ENCODE measurements at regions not wholly inside any gene's neighbourhood (a gene's known extent, or its start where the extent isn't known, plus 50 kb on each side); places are given as distances from the start of the nearest gene placed in this dataset.

DNA sequence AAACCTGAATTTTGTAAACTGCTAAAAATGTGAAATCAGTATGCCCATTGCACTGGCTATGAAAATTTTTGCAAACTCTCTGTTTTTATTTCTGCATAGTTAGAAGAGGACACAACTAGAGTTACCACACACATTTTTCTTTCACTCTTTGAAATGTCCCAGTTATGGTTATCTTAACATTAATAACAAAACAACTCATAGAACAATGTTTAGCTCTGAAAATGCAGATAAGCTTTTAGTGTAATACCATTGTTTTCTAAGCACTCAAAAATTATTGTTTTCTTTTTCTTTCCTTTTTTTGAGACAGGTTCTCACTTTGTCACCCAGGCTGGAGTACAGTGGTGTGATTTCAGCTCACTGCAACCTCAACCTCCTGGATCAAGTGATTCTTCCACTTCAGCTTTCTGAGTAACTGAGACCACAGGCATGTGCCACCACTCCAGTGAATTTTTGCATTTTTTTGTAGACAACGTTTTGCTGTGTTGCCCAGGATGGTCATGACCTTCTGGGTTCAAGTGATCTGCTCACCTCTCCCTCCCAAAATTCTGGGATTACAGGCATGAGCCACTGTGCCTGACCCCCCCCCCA lies 1204.5 kb upstream of the ZEB2 start:
- TF ChIP-seq ATF2 (tag by site-specific recombination; IDR thresholded peaks at IDR 0.05; ENCODE audit: low read depth): no peak
- no peak for TF ChIP-seq CTCF (tag by site-specific recombination; IDR thresholded peaks at IDR 0.05)
- no peak for TF ChIP-seq KLF9 (tag by site-specific recombination; IDR thresholded peaks at IDR 0.05; ENCODE audit: low read depth)
- no peak for TF ChIP-seq ZNF830 (tag by site-specific recombination; IDR thresholded peaks at IDR 0.05; ENCODE audit: low read depth)
- TF ChIP-seq YY1 (tag by site-specific recombination; IDR thresholded peaks at IDR 0.05): no peak
- TF ChIP-seq GLIS1 (tag by site-specific recombination; IDR thresholded peaks at IDR 0.05): no peak

Data from HEK293 (cell line).